IMR-90 (cell line): ENCODE measurements at regions not wholly inside any gene's neighbourhood (a gene's known extent, or its start where the extent isn't known, plus 50 kb on each side); places are given as distances from the start of the nearest gene placed in this dataset.

Experiments used
- ATAC-seq: fragments of 200-7000 bp; cut with Tn5 transposase; 2 replicates; pipeline ENCODE4 v1.9.1; 2020; ENCODE audit warnings: low read depth, mild to moderate bottlenecking, moderate library complexity
- BruUV-seq: library from RNA; stranded (reverse); fragments of 400-500 nt; replicated peaks from 2 replicates; lab custom pipeline; 2021; lab: Mats Ljungman, UMichigan
- CTCF ChIA-PET: fragments of 300-600 bp; formaldehyde crosslinking; extraction: SDS; loops from one replicate; lab custom pipeline; 2021; ENCODE audit warnings: antibody characterized with exemption; lab: Yijun Ruan, JAX
- POLR2A ChIA-PET: fragments of 300-600 bp; sonication (Branson Sonifier 250); formaldehyde crosslinking; loops from one replicate; lab custom pipeline; 2022; ENCODE audit warnings: antibody characterized with exemption; ENCODE audit not compliant: unreplicated experiment; lab: Charles Lee
- DNase-seq: peaks from one replicate; pipeline ENCODE4 v3.0.0; 2013
- H2AFZ ChIP-seq: replicated peaks from 2 replicates; pipeline ENCODE3; 2013; ENCODE audit warnings: low read length, mild to moderate bottlenecking; ENCODE audit not compliant: poor library complexity
- H2AK5ac ChIP-seq: 2 replicates; pipeline ENCODE4 v1.6.1; 2013; ENCODE audit warnings: low read depth, low read length, inconsistent platforms
- H2AK9ac ChIP-seq: replicated peaks from 2 replicates; pipeline ENCODE3; 2013; ENCODE audit warnings: mild to moderate bottlenecking, low read depth, low read length, moderate library complexity; ENCODE audit not compliant: poor library complexity
- H2BK120ac ChIP-seq: 2 replicates; pipeline ENCODE4 v1.6.1; 2013; ENCODE audit warnings: low read depth, low read length, inconsistent platforms
- H2BK15ac ChIP-seq: 3 replicates; pipeline ENCODE4 v1.6.1; 2013; ENCODE audit warnings: low read depth, low read length, inconsistent platforms
- H2BK20ac ChIP-seq: 2 replicates; pipeline ENCODE4 v1.6.1; 2013; ENCODE audit warnings: low read depth, mild to moderate bottlenecking, inconsistent platforms, low read length, moderate library complexity
- H2BK5ac ChIP-seq: 2 replicates; pipeline ENCODE4 v1.6.1; 2013; ENCODE audit warnings: mild to moderate bottlenecking, low read depth, low read length, inconsistent platforms; ENCODE audit not compliant: poor library complexity, severe bottlenecking
- H3K14ac ChIP-seq: replicated peaks from 2 replicates; pipeline ENCODE4 v1.6.1; 2013; ENCODE audit warnings: low read depth, low read length, inconsistent platforms
- H3K18ac ChIP-seq: 2 replicates; pipeline ENCODE4 v1.6.1; 2013; ENCODE audit warnings: low read depth, low read length, control low read depth
- H3K23ac ChIP-seq: 2 replicates; pipeline ENCODE4 v1.6.1; 2013; ENCODE audit warnings: low read depth, low read length, inconsistent platforms
- H3K27ac ChIP-seq: 2 replicates; pipeline ENCODE4 v1.5.1; 2013; ENCODE audit warnings: mild to moderate bottlenecking, control low read depth, low read length; ENCODE audit not compliant: insufficient read depth
- H3K27me3 ChIP-seq: 2 replicates; pipeline ENCODE4 v1.6.1; 2013; ENCODE audit warnings: low read length; ENCODE audit not compliant: control insufficient read depth, insufficient read depth
- H3K36me3 ChIP-seq: 2 replicates; pipeline ENCODE4 v1.6.1; 2013; ENCODE audit warnings: low read length, mixed read lengths; ENCODE audit not compliant: control insufficient read depth, insufficient read depth
- H3K4ac ChIP-seq: 2 replicates; pipeline ENCODE4 v1.6.1; 2013; ENCODE audit warnings: low read depth, low read length, inconsistent platforms
- H3K4me1 ChIP-seq: 2 replicates; pipeline ENCODE4 v1.6.1; 2013; ENCODE audit warnings: low read length, mixed read lengths; ENCODE audit not compliant: control insufficient read depth, insufficient read depth
- H3K4me2 ChIP-seq: 2 replicates; pipeline ENCODE4 v1.6.1; 2013; ENCODE audit warnings: low read depth, mild to moderate bottlenecking, control low read depth, low read length, moderate library complexity
- H3K4me3 ChIP-seq: 2 replicates; pipeline ENCODE4 v1.5.1; 2013; ENCODE audit warnings: low read depth, mild to moderate bottlenecking, control low read depth, low read length, moderate library complexity; ENCODE audit not compliant: insufficient read depth
- H3K56ac ChIP-seq: 2 replicates; pipeline ENCODE4 v1.6.1; 2013; ENCODE audit warnings: low read length, inconsistent platforms; ENCODE audit not compliant: insufficient read depth; ENCODE audit errors: extremely low read depth
- H3K79me1 ChIP-seq, 2 experiments: 2 replicates each; pipeline ENCODE4 v1.6.1; 2013; ENCODE audit warnings: low read length in 2 of 2, inconsistent platforms in 1 of 2, low read depth in 1 of 2
- H3K9ac ChIP-seq: 2 replicates; pipeline ENCODE4 v1.6.1; 2013; ENCODE audit warnings: low read depth, low read length, control low read depth
- H3K9me1 ChIP-seq: 2 replicates; pipeline ENCODE4 v1.6.1; 2013; ENCODE audit warnings: low read length, inconsistent platforms; ENCODE audit not compliant: insufficient read depth
- H3K9me3 ChIP-seq: 2 replicates; pipeline ENCODE4 v1.6.1; 2013; ENCODE audit warnings: low read length; ENCODE audit not compliant: control insufficient read depth, insufficient read depth
- H4K20me1 ChIP-seq: 2 replicates; pipeline ENCODE4 v1.6.1; 2013; ENCODE audit warnings: low read length, inconsistent platforms; ENCODE audit not compliant: insufficient read depth
- H4K5ac ChIP-seq: 2 replicates; pipeline ENCODE4 v1.6.1; 2013; ENCODE audit warnings: mild to moderate bottlenecking, low read depth, low read length, control low read depth
- H4K8ac ChIP-seq, 2 experiments: 2 replicates each; pipeline ENCODE4 v1.6.1; 2013; ENCODE audit warnings: low read depth in 2 of 2, low read length in 2 of 2, control low read depth in 1 of 2, inconsistent platforms in 1 of 2
- H4K91ac ChIP-seq: 2 replicates; pipeline ENCODE4 v1.6.1; 2013; ENCODE audit warnings: low read depth, low read length, inconsistent platforms; ENCODE audit not compliant: insufficient read depth
- FOS ChIP-seq: fragments of 150-350 bp; IDR thresholded peaks from 2 replicates; pipeline ENCODE4 v1.6.1; 2016; ENCODE audit warnings: low read depth, low read length
- RCOR1 ChIP-seq: IDR thresholded peaks from 2 replicates; pipeline ENCODE4 v1.6.1; 2012; ENCODE audit warnings: mild to moderate bottlenecking, low read length, improper control_type of control experiment; ENCODE audit not compliant: insufficient replicate concordance
- RFX5 ChIP-seq: IDR thresholded peaks from 2 replicates; pipeline ENCODE4 v1.8.0; 2012; ENCODE audit warnings: low read depth, mild to moderate bottlenecking, low read length, moderate library complexity
- WGBS, 2 experiments: methylation state at CpG; one replicate each; pipeline versions ENCODE4 v1.1.5 to v1.1.7; 2013; ENCODE audit warnings: missing lambda C conversion rate in 2 of 2; ENCODE audit not compliant: insufficient read length in 1 of 2; ENCODE audit errors: extremely low coverage in 2 of 2; 5-methylcytosine and 5-hydroxymethylcytosine counted together
- dilution Hi-C: fragments of 300-500 bp; cut with HindIII; formaldehyde crosslinking; loops from one replicate; pipeline ENCODE4 v1.14.3; 2018; ENCODE audit warnings: low sequenced_read_pairs; ENCODE audit not compliant: unreplicated experiment
- in situ Hi-C: fragments of 300-500 bp; cut with MboI; formaldehyde crosslinking; loops from 3 replicates; pipeline ENCODE4 v1.14.3; 2019; ENCODE audit warnings: low sequenced_read_pairs, inconsistent platforms, mixed read lengths
- intact Hi-C: fragments of 100-400 bp; cut with micrococcal nuclease; formaldehyde crosslinking; loops from 2 replicates; pipeline ENCODE4 v1.10.0; 2022

GRCh38 chr2:116378786-116379185 is 1435.7 kb upstream of the DDX18 start:
- Histone ChIP-seq H3K4me3 (no peak overlapping the region), H3K4me1 (no peaks in the 10 kb centered on the region), H3K9me1 (no peaks in the 10 kb centered on the region), H4K8ac (no peak overlapping the region), H3K9me3 (no peaks in the 10 kb centered on the region), H3K23ac (no peak overlapping the region), H4K20me1 (no peaks in the 10 kb centered on the region), H3K4me2 (no peak overlapping the region), H3K18ac (no peak overlapping the region), H3K9ac (no peak overlapping the region), H2AK9ac (no peak overlapping the region), H2AK5ac (no peak overlapping the region), H3K27me3 (no peaks in the 10 kb centered on the region), H2AFZ (no peak overlapping the region), H3K4ac (no peak overlapping the region), H4K5ac (no peak overlapping the region), H3K27ac (no peak overlapping the region), H2BK20ac (no peak overlapping the region), H2BK120ac (no peak overlapping the region), H4K91ac (no peak overlapping the region), H3K14ac (no peak overlapping the region), H3K36me3 (no peaks in the 10 kb centered on the region), H2BK5ac (no peak overlapping the region), H2BK15ac (no peak overlapping the region), H3K56ac (no peak overlapping the region), H3K79me1 (no peaks in the 10 kb centered on the region)
- dilution Hi-C loops, result no loop called here
- whole genome bisulfite sequencing, 2 experiments, result no CpG with 5 or more reads among the region's 5 CpGs
- DNase-seq (no peak), ATAC-seq (no peak)
- ChIA-PET CTCF (interaction anchor here (0.6 kb wide), 1 partner anchor 546 kb away, joined by 3 read pairs; no protein-coding TSS in a partner anchor), POLR2A (no interaction called here)
- in situ Hi-C loops, result no loop called here
- no peak for TF ChIP-seq RCOR1
- no peak for TF ChIP-seq RFX5
- no peak for TF ChIP-seq FOS
- intact Hi-C loops, result no loop called here
- no TSS peak for BruUV-seq
